GM21786 (cell line): ENCODE measurements at regions not wholly inside any gene's neighbourhood (a gene's known extent, or its start where the extent isn't known, plus 50 kb on each side); places are given as distances from the start of the nearest gene placed in this dataset.

Experiments used
- ATAC-seq: cut with Tn5 transposase; IDR thresholded peaks from one replicate; pipeline ENCODE4 v1.9.1; 2021; ENCODE audit not compliant: unreplicated experiment

GRCh38 chr4:32189130-32189529 is 1469.0 kb downstream of the PCDH7 start:
- ATAC-seq = no peak

GRCh38 chr4:32189788-32190187 is 1469.6 kb downstream of the PCDH7 start:
- ATAC-seq = no peak

GRCh38 chr4:32191961-32192360 is 1471.8 kb downstream of the PCDH7 start:
- ATAC-seq = no peak

- no peak for ATAC-seq
These were observed 1472.2 kb downstream of the PCDH7 start for GRCh38 chr4:32192363-32192762.

- no peak for ATAC-seq
These were observed 1472.8 kb downstream of the PCDH7 start for GRCh38 chr4:32192991-32193390.

- ATAC-seq = no peak
These were observed 1477.0 kb downstream of the PCDH7 start for GRCh38 chr4:32196950-32197688.

- no peak for ATAC-seq
These were observed 1479.5 kb downstream of the PCDH7 start for GRCh38 chr4:32199639-32200038.

- no peak for ATAC-seq
These were observed 1483.2 kb downstream of the PCDH7 start for GRCh38 chr4:32203340-32203739.

GRCh38 chr4:32206756-32207155 is 1486.6 kb downstream of the PCDH7 start:
- ATAC-seq = no peak

GRCh38 chr4:32207456-32207855 is 1487.3 kb downstream of the PCDH7 start:
- ATAC-seq = no peak

GRCh38 chr4:32215277-32215676 is 1495.1 kb downstream of the PCDH7 start:
- no peak for ATAC-seq

GRCh38 chr4:32216502-32216901 is 1496.3 kb downstream of the PCDH7 start:
- no peak for ATAC-seq

GRCh38 chr4:32219306-32220075 is 1499.3 kb downstream of the PCDH7 start:
- no peak for ATAC-seq

- no peak for ATAC-seq
These were observed 1506.0 kb downstream of the PCDH7 start for GRCh38 chr4:32226204-32226603.

- ATAC-seq = no peak
These were observed 1506.6 kb downstream of the PCDH7 start for GRCh38 chr4:32226733-32227132.

GRCh38 chr4:32243926-32244325 is 1523.8 kb downstream of the PCDH7 start:
- ATAC-seq = no peak

GRCh38 chr4:32249040-32249439 is 1528.9 kb downstream of the PCDH7 start:
- no peak for ATAC-seq

GRCh38 chr4:32251126-32251525 is 1531.0 kb downstream of the PCDH7 start:
- no peak for ATAC-seq

GRCh38 chr4:32251926-32252325 is 1531.8 kb downstream of the PCDH7 start:
- ATAC-seq = no peak

GRCh38 chr4:32254216-32254615 is 1534.0 kb downstream of the PCDH7 start:
- ATAC-seq = no peak

- no peak for ATAC-seq
These were observed 1538.8 kb downstream of the PCDH7 start for GRCh38 chr4:32258986-32259385.

GRCh38 chr4:32261196-32261595 is 1541.0 kb downstream of the PCDH7 start:
- no peak for ATAC-seq
